GM12878 (cell line): ENCODE measurements at regions not wholly inside any gene's neighbourhood (a gene's known extent, or its start where the extent isn't known, plus 50 kb on each side); places are given as distances from the start of the nearest gene placed in this dataset.

ENCODE experiments used
- ATF3 ChIP-seq: IDR thresholded peaks from 2 replicates; pipeline ENCODE4 v1.6.1; 2011; ENCODE audit warnings: low read depth, mild to moderate bottlenecking, low read length, moderate library complexity, borderline replicate concordance; ENCODE audit errors: extremely low read depth
- EED ChIP-seq: sonication (generic); IDR thresholded peaks from 2 replicates; pipeline ENCODE4 v1.6.1; 2016; ENCODE audit warnings: antibody characterized with exemption, low read depth
- EP300 ChIP-seq, 2 experiments: fragments of 150-350 bp in 1 of 2; IDR thresholded peaks; 2 replicates each; pipeline ENCODE4 v1.6.1; 2011 to 2012; ENCODE audit warnings: low read depth in 2 of 2, low read length in 2 of 2, borderline replicate concordance in 1 of 2, improper control_type of control experiment in 1 of 2, inconsistent platforms in 1 of 2; ENCODE audit not compliant: control insufficient read depth in 1 of 2
- ETV6 ChIP-seq, 2 experiments: fragments of 450-650 bp in 1 of 2; IDR thresholded peaks in 1 of 2; conservative IDR thresholded peaks in 1 of 2; 2 replicates each; pipeline ENCODE4 v1.6.1; 2014; ENCODE audit warnings: antibody characterized with exemption in 1 of 2, borderline replicate concordance in 1 of 2, low read depth in 1 of 2, mild to moderate bottlenecking in 1 of 2, moderate library complexity in 1 of 2
- EZH2 ChIP-seq: IDR thresholded peaks from 2 replicates; pipeline ENCODE4 v1.6.1; 2012; ENCODE audit warnings: low read depth, mild to moderate bottlenecking, control low read depth, inconsistent platforms, low read length, borderline replicate concordance; ENCODE audit not compliant: control insufficient read depth
- FOXM1 ChIP-seq: IDR thresholded peaks from 2 replicates; pipeline ENCODE4 v1.6.1; 2012; ENCODE audit warnings: low read depth, mild to moderate bottlenecking, inconsistent platforms, low read length, moderate library complexity
- JUNB ChIP-seq: IDR thresholded peaks from 2 replicates; pipeline ENCODE4 v1.6.1; 2016; ENCODE audit warnings: antibody characterized with exemption, mild to moderate bottlenecking
- MYC ChIP-seq: IDR thresholded peaks from 2 replicates; pipeline ENCODE4 v1.6.1; 2011; ENCODE audit warnings: mild to moderate bottlenecking, low read length, moderate library complexity, inconsistent platforms; ENCODE audit not compliant: insufficient read depth, insufficient replicate concordance, insufficient read length, severe bottlenecking
- POLR2A ChIP-seq: IDR thresholded peaks from 2 replicates; pipeline ENCODE4 v1.6.1; 2011; ENCODE audit warnings: low read depth, mild to moderate bottlenecking, low read length
- POLR2AphosphoS2 ChIP-seq: IDR thresholded peaks from 2 replicates; pipeline ENCODE4 v1.6.1; 2011; ENCODE audit warnings: low read depth, mild to moderate bottlenecking, low read length, improper control_type of control experiment, moderate library complexity
- POU2F2 ChIP-seq: IDR thresholded peaks from 3 replicates; pipeline ENCODE4 v1.6.1; 2011; ENCODE audit warnings: low read depth, mild to moderate bottlenecking, low read length, borderline replicate concordance
- RAD21 ChIP-seq: IDR thresholded peaks from 2 replicates; pipeline ENCODE4 v1.6.1; 2011; ENCODE audit warnings: mild to moderate bottlenecking, low read depth, low read length, moderate library complexity; ENCODE audit not compliant: insufficient read depth
- TF ChIP-seq, protein P1 (sequence below), 3 experiments: IDR thresholded peaks in 2 of 3; conservative IDR thresholded peaks in 1 of 3; 2 replicates each; pipeline ENCODE4 v1.5.1; 2011; ENCODE audit warnings: low read depth in 3 of 3, low read length in 3 of 3, mild to moderate bottlenecking in 3 of 3, control low read depth in 2 of 3, moderate library complexity in 2 of 3, inconsistent platforms in 1 of 3, mixed read lengths in 1 of 3; ENCODE audit not compliant: control insufficient read depth in 2 of 3, insufficient read depth in 1 of 3; ENCODE audit errors: extremely low read depth in 1 of 3

- TF ChIP-seq RAD21 (no peak), MYC (no peak), POLR2AphosphoS2 (no peak), EZH2 (no peak), EED (no peak), POU2F2 (no peak), JUNB (no peak), EP300 (IDR thresholded peaks at IDR 0.05; ENCODE audit: borderline replicate concordance in 1 of 2, control insufficient read depth in 1 of 2, low read depth in 2 of 2, low read length in 2 of 2) (no peak), FOXM1 (no peak), ATF3 (no peak), POLR2A (no peak), ETV6 (conservative IDR thresholded peaks at IDR 0.05 in 1 of 2, IDR thresholded peaks at IDR 0.05 in 1 of 2; ENCODE audit: borderline replicate concordance in 1 of 2, low read depth in 1 of 2) (no peak)
- TF ChIP-seq, protein P1, sequence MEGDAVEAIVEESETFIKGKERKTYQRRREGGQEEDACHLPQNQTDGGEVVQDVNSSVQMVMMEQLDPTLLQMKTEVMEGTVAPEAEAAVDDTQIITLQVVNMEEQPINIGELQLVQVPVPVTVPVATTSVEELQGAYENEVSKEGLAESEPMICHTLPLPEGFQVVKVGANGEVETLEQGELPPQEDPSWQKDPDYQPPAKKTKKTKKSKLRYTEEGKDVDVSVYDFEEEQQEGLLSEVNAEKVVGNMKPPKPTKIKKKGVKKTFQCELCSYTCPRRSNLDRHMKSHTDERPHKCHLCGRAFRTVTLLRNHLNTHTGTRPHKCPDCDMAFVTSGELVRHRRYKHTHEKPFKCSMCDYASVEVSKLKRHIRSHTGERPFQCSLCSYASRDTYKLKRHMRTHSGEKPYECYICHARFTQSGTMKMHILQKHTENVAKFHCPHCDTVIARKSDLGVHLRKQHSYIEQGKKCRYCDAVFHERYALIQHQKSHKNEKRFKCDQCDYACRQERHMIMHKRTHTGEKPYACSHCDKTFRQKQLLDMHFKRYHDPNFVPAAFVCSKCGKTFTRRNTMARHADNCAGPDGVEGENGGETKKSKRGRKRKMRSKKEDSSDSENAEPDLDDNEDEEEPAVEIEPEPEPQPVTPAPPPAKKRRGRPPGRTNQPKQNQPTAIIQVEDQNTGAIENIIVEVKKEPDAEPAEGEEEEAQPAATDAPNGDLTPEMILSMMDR (IDR thresholded peaks at IDR 0.05 in 2 of 3, conservative IDR thresholded peaks at IDR 0.05 in 1 of 3; ENCODE audit: control insufficient read depth in 2 of 3, extremely low read depth in 1 of 3, insufficient read depth in 1 of 3, low read depth in 3 of 3, low read length in 3 of 3) = no peak
These were observed 259.4 kb downstream of the BUD13 start for GRCh38 chr11:116513278-116513823.
